PC-3 (cell line): ENCODE measurements at regions not wholly inside any gene's neighbourhood (a gene's known extent, or its start where the extent isn't known, plus 50 kb on each side); places are given as distances from the start of the nearest gene placed in this dataset.

ENCODE experiments used
- CTCF ChIP-seq: fragments of 300-600 bp; sonication (generic); conservative IDR thresholded peaks from 2 replicates; pipeline ENCODE4 v1.5.1; 2017; ENCODE audit warnings: antibody characterized with exemption, low read depth, mild to moderate bottlenecking, low read length
- EZH2 ChIP-seq: fragments of 300-600 bp; sonication (generic); IDR thresholded peaks from one replicate; pipeline ENCODE4 v1.6.1; 2017; ENCODE audit warnings: antibody characterized with exemption, mild to moderate bottlenecking, low read length; ENCODE audit not compliant: unreplicated experiment
- EZH2phosphoT487 ChIP-seq: fragments of 300-600 bp; sonication (generic); IDR thresholded peaks from 2 replicates; pipeline ENCODE4 v1.6.1; 2018; ENCODE audit warnings: mild to moderate bottlenecking, antibody characterized with exemption, low read length, borderline replicate concordance

GRCh38 chr12:87870061-87870460, 159.1 kb downstream of the C12orf50 start:
- TF ChIP-seq CTCF (no peak), EZH2phosphoT487 (no peak), EZH2 (no peak)
